ENCODE measurements at regions not wholly inside any gene's neighbourhood (a gene's known extent, or its start where the extent isn't known, plus 50 kb on each side); places are given as distances from the start of the nearest gene placed in this dataset.

DNA sequence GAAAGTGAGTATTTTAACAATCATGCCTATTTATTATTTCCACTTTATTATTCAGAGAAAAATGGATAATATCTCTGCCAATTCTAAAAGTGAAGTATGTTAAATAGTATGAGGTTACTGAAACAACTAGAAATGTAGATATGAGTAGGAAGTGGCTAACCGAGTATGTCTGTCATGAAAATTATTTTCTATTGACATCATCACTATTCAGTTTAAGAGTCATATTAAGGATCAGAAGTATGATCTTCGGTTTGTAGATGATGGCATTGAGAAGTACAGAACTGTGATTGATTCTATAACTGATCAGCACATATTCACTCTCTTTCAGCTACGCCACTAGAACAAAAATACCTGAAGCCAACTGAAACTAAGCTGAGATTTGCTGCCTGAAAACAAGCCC is 146.4 kb upstream of the SLITRK5 start:
- TF ChIP-seq, protein P1, sequence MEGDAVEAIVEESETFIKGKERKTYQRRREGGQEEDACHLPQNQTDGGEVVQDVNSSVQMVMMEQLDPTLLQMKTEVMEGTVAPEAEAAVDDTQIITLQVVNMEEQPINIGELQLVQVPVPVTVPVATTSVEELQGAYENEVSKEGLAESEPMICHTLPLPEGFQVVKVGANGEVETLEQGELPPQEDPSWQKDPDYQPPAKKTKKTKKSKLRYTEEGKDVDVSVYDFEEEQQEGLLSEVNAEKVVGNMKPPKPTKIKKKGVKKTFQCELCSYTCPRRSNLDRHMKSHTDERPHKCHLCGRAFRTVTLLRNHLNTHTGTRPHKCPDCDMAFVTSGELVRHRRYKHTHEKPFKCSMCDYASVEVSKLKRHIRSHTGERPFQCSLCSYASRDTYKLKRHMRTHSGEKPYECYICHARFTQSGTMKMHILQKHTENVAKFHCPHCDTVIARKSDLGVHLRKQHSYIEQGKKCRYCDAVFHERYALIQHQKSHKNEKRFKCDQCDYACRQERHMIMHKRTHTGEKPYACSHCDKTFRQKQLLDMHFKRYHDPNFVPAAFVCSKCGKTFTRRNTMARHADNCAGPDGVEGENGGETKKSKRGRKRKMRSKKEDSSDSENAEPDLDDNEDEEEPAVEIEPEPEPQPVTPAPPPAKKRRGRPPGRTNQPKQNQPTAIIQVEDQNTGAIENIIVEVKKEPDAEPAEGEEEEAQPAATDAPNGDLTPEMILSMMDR (IDR thresholded peaks at IDR 0.05), result no peak
- no peak for TF ChIP-seq POLR2A (IDR thresholded peaks at IDR 0.05)
